GM10266 (cell line): ENCODE measurements at regions not wholly inside any gene's neighbourhood (a gene's known extent, or its start where the extent isn't known, plus 50 kb on each side); places are given as distances from the start of the nearest gene placed in this dataset.

Experiments
- DNase-seq: peaks from one replicate; pipeline ENCODE4 v3.0.0; 2012; ENCODE audit errors: extremely low spot score
- CTCF ChIP-seq: IDR thresholded peaks from 2 replicates; pipeline ENCODE4 v1.5.1; 2012; ENCODE audit warnings: mild to moderate bottlenecking, low read depth; ENCODE audit not compliant: control insufficient read depth, insufficient read depth; ENCODE audit errors: missing control alignments

- TF ChIP-seq CTCF = no peak
- DNase-seq = no peak
Observed at GRCh38 chr10:78969719-78970118, 99.0 kb upstream of the ZMIZ1 start.

GRCh38 chr10:78970261-78970660 is 98.5 kb upstream of the ZMIZ1 start:
- DNase-seq = no peak
- TF ChIP-seq CTCF = no peak

- no peak for TF ChIP-seq CTCF
- DNase-seq = no peak
Observed at GRCh38 chr10:78971094-78971682, 97.6 kb upstream of the ZMIZ1 start.

- DNase-seq = no peak
- TF ChIP-seq CTCF = no peak
Observed at GRCh38 chr10:78972160-78972946, 96.4 kb upstream of the ZMIZ1 start.

- peak; percentile 98 for DNase-seq
- no peak for TF ChIP-seq CTCF
Observed at GRCh38 chr10:78972947-78973900, 95.5 kb upstream of the ZMIZ1 start.

GRCh38 chr10:78973901-78974616 is 94.7 kb upstream of the ZMIZ1 start:
- TF ChIP-seq CTCF = no peak
- no peak for DNase-seq
